H9 (cell line): ENCODE measurements at regions not wholly inside any gene's neighbourhood (a gene's known extent, or its start where the extent isn't known, plus 50 kb on each side); places are given as distances from the start of the nearest gene placed in this dataset.

Source experiments
- DNase-seq: peaks from one replicate; pipeline ENCODE4 v3.0.0-alpha.2; 2017
- H2AFZ ChIP-seq: one replicate; pipeline ENCODE4 v1.6.1; 2013; ENCODE audit warnings: mild to moderate bottlenecking, low read length, control low read depth, moderate library complexity
- H2AK5ac ChIP-seq: 2 replicates; pipeline ENCODE4 v1.6.1; 2013; ENCODE audit warnings: low read length, control low read depth, mixed read lengths; ENCODE audit not compliant: insufficient read length
- H2BK120ac ChIP-seq: one replicate; pipeline ENCODE4 v1.6.1; 2013; ENCODE audit warnings: low read depth, mild to moderate bottlenecking, low read length, control low read depth, inconsistent platforms; ENCODE audit not compliant: poor library complexity, severe bottlenecking
- H2BK12ac ChIP-seq: 2 replicates; pipeline ENCODE4 v1.6.1; 2013; ENCODE audit warnings: low read length, control low read depth, mixed read lengths, low read depth; ENCODE audit not compliant: insufficient read length
- H2BK15ac ChIP-seq: 2 replicates; pipeline ENCODE4 v1.6.1; 2013; ENCODE audit warnings: low read depth, low read length, control low read depth
- H2BK20ac ChIP-seq: one replicate; pipeline ENCODE4 v1.6.1; 2013; ENCODE audit warnings: low read depth, mild to moderate bottlenecking, low read length, control low read depth, inconsistent platforms; ENCODE audit not compliant: poor library complexity, severe bottlenecking
- H2BK5ac ChIP-seq: 2 replicates; pipeline ENCODE4 v1.6.1; 2013; ENCODE audit warnings: low read length, control low read depth, mixed read lengths; ENCODE audit not compliant: insufficient read length
- H3K14ac ChIP-seq: 2 replicates; pipeline ENCODE4 v1.6.1; 2013; ENCODE audit warnings: low read length, control low read depth; ENCODE audit not compliant: insufficient read depth
- H3K18ac ChIP-seq: 2 replicates; pipeline ENCODE4 v1.6.1; 2013; ENCODE audit warnings: low read depth, mild to moderate bottlenecking, mixed read lengths, low read length, control low read depth; ENCODE audit not compliant: insufficient read length
- H3K23ac ChIP-seq: 2 replicates; pipeline ENCODE4 v1.6.1; 2013; ENCODE audit warnings: low read length, control low read depth, mixed read lengths, low read depth; ENCODE audit not compliant: insufficient read length
- H3K23me2 ChIP-seq: 2 replicates; pipeline ENCODE4 v1.6.1; 2013; ENCODE audit warnings: low read depth, mild to moderate bottlenecking, mixed read lengths, low read length, control low read depth; ENCODE audit not compliant: insufficient read length, poor library complexity, severe bottlenecking
- H3K27ac ChIP-seq: 2 replicates; pipeline ENCODE4 v1.5.1; 2013; ENCODE audit warnings: low read length, control low read depth, mixed read lengths, low read depth; ENCODE audit not compliant: insufficient read length
- H3K27me3 ChIP-seq: 2 replicates; pipeline ENCODE4 v1.6.1; 2013; ENCODE audit warnings: low read length, control low read depth, inconsistent platforms; ENCODE audit not compliant: insufficient read depth
- H3K4ac ChIP-seq: 2 replicates; pipeline ENCODE4 v1.6.1; 2013; ENCODE audit warnings: low read depth, mild to moderate bottlenecking, control low read depth, inconsistent platforms, low read length, moderate library complexity
- H3K4me1 ChIP-seq: 2 replicates; pipeline ENCODE4 v1.6.1; 2013; ENCODE audit warnings: low read length, control low read depth, inconsistent platforms; ENCODE audit not compliant: insufficient read depth
- H3K4me2 ChIP-seq: 2 replicates; pipeline ENCODE4 v1.6.1; 2013; ENCODE audit warnings: low read length, control low read depth, mixed read lengths; ENCODE audit not compliant: insufficient read length, insufficient read depth
- H3K56ac ChIP-seq: 2 replicates; pipeline ENCODE4 v1.6.1; 2013; ENCODE audit warnings: low read depth, mild to moderate bottlenecking, mixed read lengths, low read length, control low read depth; ENCODE audit not compliant: insufficient read length
- H3K79me1 ChIP-seq: 2 replicates; pipeline ENCODE4 v1.6.1; 2013; ENCODE audit warnings: low read depth, mild to moderate bottlenecking, moderate library complexity, low read length, control low read depth, inconsistent platforms; ENCODE audit not compliant: insufficient read depth, poor library complexity, severe bottlenecking
- H3K79me2 ChIP-seq: 2 replicates; pipeline ENCODE4 v1.6.1; 2013; ENCODE audit warnings: low read length, control low read depth, inconsistent platforms; ENCODE audit not compliant: insufficient read depth
- H3K9ac ChIP-seq: 2 replicates; pipeline ENCODE4 v1.6.1; 2013; ENCODE audit warnings: low read length, control low read depth, mixed read lengths; ENCODE audit not compliant: insufficient read length; ENCODE audit errors: extremely low read depth
- H3K9me3 ChIP-seq: one replicate; pipeline ENCODE4 v1.6.1; 2013; ENCODE audit warnings: low read depth, low read length, inconsistent platforms; ENCODE audit not compliant: control insufficient read depth
- H3T11ph ChIP-seq: one replicate; pipeline ENCODE4 v1.6.1; 2013; ENCODE audit warnings: mild to moderate bottlenecking, low read length, control low read depth, inconsistent platforms
- H4K20me1 ChIP-seq: one replicate; pipeline ENCODE4 v1.6.1; 2013; ENCODE audit not compliant: control insufficient read depth, insufficient read length, insufficient read depth
- H4K5ac ChIP-seq: 2 replicates; pipeline ENCODE4 v1.6.1; 2013; ENCODE audit warnings: low read depth, mild to moderate bottlenecking, mixed read lengths, low read length, control low read depth; ENCODE audit not compliant: insufficient read length
- H4K8ac ChIP-seq: replicated peaks from 2 replicates; pipeline ENCODE4 v1.6.1; 2013; ENCODE audit warnings: low read length, control low read depth, mixed read lengths, low read depth; ENCODE audit not compliant: insufficient read length
- H4K91ac ChIP-seq: 2 replicates; pipeline ENCODE4 v1.6.1; 2013; ENCODE audit warnings: low read depth, mild to moderate bottlenecking, moderate library complexity, mixed read lengths, low read length, control low read depth; ENCODE audit not compliant: insufficient read length
- H3K27ac Mint-ChIP-seq, 3 experiments: 2 replicates in 2 of 3; 3 replicates in 1 of 3; pipeline ENCODE4 v1.8.0; 2020 to 2021; ENCODE audit warnings: mixed read lengths in 3 of 3, mild to moderate bottlenecking in 1 of 3, moderate library complexity in 1 of 3
- H3K27me3 Mint-ChIP-seq: 2 replicates; pipeline ENCODE4 v1.8.0; 2021; ENCODE audit warnings: low read depth, mild to moderate bottlenecking, moderate library complexity, mixed read lengths
- H3K36me3 Mint-ChIP-seq, 3 experiments: 2 replicates in 2 of 3; 3 replicates in 1 of 3; pipeline ENCODE4 v1.8.0; 2020 to 2021; ENCODE audit warnings: low read depth in 3 of 3, mixed read lengths in 3 of 3; ENCODE audit not compliant: insufficient read depth in 1 of 3
- H3K4me1 Mint-ChIP-seq, 2 experiments: 2 replicates each; pipeline ENCODE4 v1.8.0; 2020; ENCODE audit warnings: mixed read lengths in 2 of 2
- H3K4me3 Mint-ChIP-seq, 2 experiments: 2 replicates in 1 of 2; 3 replicates in 1 of 2; pipeline ENCODE4 v1.8.0; 2020 to 2021; ENCODE audit warnings: mild to moderate bottlenecking in 2 of 2, mixed read lengths in 2 of 2, moderate library complexity in 1 of 2
- H3K9me3 Mint-ChIP-seq, 2 experiments: 2 replicates in 1 of 2; 3 replicates in 1 of 2; pipeline ENCODE4 v1.8.0; 2020; ENCODE audit warnings: mild to moderate bottlenecking in 2 of 2, mixed read lengths in 2 of 2, moderate library complexity in 1 of 2
- CTCF ChIP-seq: fragments of 200-600 bp; sonication (generic); conservative IDR thresholded peaks from 3 replicates; pipeline ENCODE4 v1.8.0; 2021; ENCODE audit warnings: antibody characterized with exemption, mild to moderate bottlenecking
- WGBS: extraction: QIAGEN DNeasy Blood & Tissue Kit; methylation state at CpG from one replicate; pipeline ENCODE4 v1.1.7; 2013; ENCODE audit warnings: missing lambda C conversion rate, low lambda C conversion rate, mixed read lengths; ENCODE audit not compliant: insufficient read length; ENCODE audit errors: extremely low coverage; 5-methylcytosine and 5-hydroxymethylcytosine counted together

GRCh38 chr14:86662334-86662733 is 1132.4 kb downstream of the FLRT2 start:
- TF ChIP-seq CTCF = no peak
- H3K27ac ChIP-seq = no peak overlapping the region
- Mint-ChIP-seq H3K4me3 (no peak overlapping the region), H3K36me3 (no peaks in the 10 kb centered on the region), H3K27me3 (peaks cover 1% of the 10 kb centered on the region), H3K9me3 (no peaks in the 10 kb centered on the region), H3K27ac (no peak overlapping the region), H3K4me1 (no peaks in the 10 kb centered on the region)
- H3K4ac ChIP-seq = no peak overlapping the region
- H3K27me3 ChIP-seq = no peaks in the 10 kb centered on the region
- H2BK12ac ChIP-seq = no peak overlapping the region
- no peak overlapping the region for H2AK5ac ChIP-seq
- no CpG with 5 or more reads among the region's 3 CpGs for WGBS
- H3K14ac ChIP-seq = no peak overlapping the region
- H2AFZ ChIP-seq = no peak overlapping the region
- no peak for DNase-seq
- no peaks in the 10 kb centered on the region for H3K23me2 ChIP-seq
- H3K18ac ChIP-seq = no peak overlapping the region
- no peaks in the 10 kb centered on the region for H3K79me2 ChIP-seq
- no peak overlapping the region for H2BK120ac ChIP-seq
- H3K9ac ChIP-seq = no peak overlapping the region
- H2BK20ac ChIP-seq = no peak overlapping the region
- H4K20me1 ChIP-seq = no peaks in the 10 kb centered on the region
- H4K8ac ChIP-seq = no peak overlapping the region
- no peaks in the 10 kb centered on the region for H3K79me1 ChIP-seq
- no peak overlapping the region for H3K56ac ChIP-seq
- H2BK5ac ChIP-seq = no peak overlapping the region
- no peak overlapping the region for H4K5ac ChIP-seq
- H3K23ac ChIP-seq = no peak overlapping the region
- no peak overlapping the region for H2BK15ac ChIP-seq
- no peaks in the 10 kb centered on the region for H3K9me3 ChIP-seq
- H3K4me1 ChIP-seq = no peaks in the 10 kb centered on the region; the same call in 1 of the 2 replicates
- H3K4me2 ChIP-seq = no peak overlapping the region
- H4K91ac ChIP-seq = no peak overlapping the region
- no peak overlapping the region for H3T11ph ChIP-seq
